AG04449 (cell line): ENCODE measurements at regions not wholly inside any gene's neighbourhood (a gene's known extent, or its start where the extent isn't known, plus 50 kb on each side); places are given as distances from the start of the nearest gene placed in this dataset.

Source experiments
- CTCF ChIA-PET: fragments of 350-600 bp; formaldehyde crosslinking; extraction: SDS; loops from one replicate; lab custom pipeline; 2021; ENCODE audit warnings: antibody characterized with exemption; lab: Yijun Ruan, JAX
- POLR2A ChIA-PET: fragments of 400-600, 350-600 bp; formaldehyde crosslinking; extraction: SDS; loops from one replicate; lab custom pipeline; 2020; ENCODE audit warnings: antibody characterized with exemption, inconsistent platforms; lab: Yijun Ruan, JAX
- DNase-seq: peaks from one replicate; pipeline ENCODE4 v3.0.0-alpha.2; 2010; ENCODE audit warnings: low read depth, low spot score
- H3K4me3 ChIP-seq: 2 replicates; pipeline ENCODE4 v1.5.1; 2011; ENCODE audit warnings: low read depth, mild to moderate bottlenecking, control low read depth, low read length
- CTCF ChIP-seq: IDR thresholded peaks from one replicate; pipeline ENCODE4 v1.5.1; 2011; ENCODE audit warnings: mild to moderate bottlenecking, moderate library complexity, low read length, control low read depth, inconsistent platforms; ENCODE audit not compliant: insufficient read depth; ENCODE audit errors: missing control alignments

- ChIA-PET CTCF (no interaction called here), POLR2A (no interaction called here)
- no peak for TF ChIP-seq CTCF
- no peak overlapping the region for H3K4me3 ChIP-seq
- DNase-seq = no peak
These were observed 121.1 kb downstream of the TRIM27 start for GRCh38 chr6:28802417-28803336.

GRCh38 chr6:28803337-28803709 lies 120.5 kb downstream of the TRIM27 start:
- DNase-seq = no peak
- ChIA-PET POLR2A (no interaction called here), CTCF (no interaction called here)
- no peak for TF ChIP-seq CTCF
- H3K4me3 ChIP-seq = no peak overlapping the region

- peak overlapping the region; percentile 47 for H3K4me3 ChIP-seq
- no peak for DNase-seq
- ChIA-PET POLR2A (no interaction called here), CTCF (interaction anchor here (0.6 to 1.0 kb wide), 2 partner anchors 30 to 209 kb away, joined by 3 read pairs; no protein-coding TSS in a partner anchor)
- TF ChIP-seq CTCF = no peak
These were observed 116.0 kb downstream of the TRIM27 start for GRCh38 chr6:28807682-28808280.

GRCh38 chr6:28808383-28808782 lies 115.4 kb downstream of the TRIM27 start:
- DNase-seq = no peak
- TF ChIP-seq CTCF = no peak
- CTCF ChIA-PET = interaction anchor here (0.6 to 1.0 kb wide), 2 partner anchors 30 to 208 kb away, joined by 3 read pairs; no protein-coding TSS in a partner anchor
- POLR2A ChIA-PET = no interaction called here
- H3K4me3 ChIP-seq = peak overlapping the region; percentile 47

- peak overlapping the region; percentile 54 for H3K4me3 ChIP-seq
- DNase-seq = no peak
- TF ChIP-seq CTCF = no peak
- ChIA-PET POLR2A (no interaction called here), CTCF (interaction anchor here (0.8 to 1.1 kb wide), 2 partner anchors 12 to 19 kb away, joined by 3 read pairs; no protein-coding TSS in a partner anchor)
These were observed 113.7 kb downstream of the TRIM27 start for GRCh38 chr6:28809947-28810658.
